Astrocyte (in vitro differentiated cells and primary cell): ENCODE measurements at regions not wholly inside any gene's neighbourhood (a gene's known extent, or its start where the extent isn't known, plus 50 kb on each side); places are given as distances from the start of the nearest gene placed in this dataset.

Experiments
- DNase-seq: peaks from one replicate; pipeline ENCODE4 v3.0.0-alpha.2; 2010; ENCODE audit warnings: low read depth
- FAIRE-seq: peaks from 2 replicates; lab custom pipeline; 2011; peaks lifted over from hg19 to GRCh38; lab: Jason Lieb, UNC
- H2AFZ ChIP-seq: 2 replicates; pipeline ENCODE4 v1.6.0; 2012; ENCODE audit warnings: low read depth, low read length, inconsistent platforms
- H3K27ac ChIP-seq: 2 replicates; pipeline ENCODE4 v1.5.1; 2011; ENCODE audit warnings: low read depth, low read length, inconsistent platforms
- H3K27me3 ChIP-seq: 2 replicates; pipeline ENCODE4 v1.6.0; 2011; ENCODE audit warnings: low read length, inconsistent platforms; ENCODE audit not compliant: insufficient read depth
- H3K36me3 ChIP-seq: 2 replicates; pipeline ENCODE4 v1.5.1; 2011; ENCODE audit warnings: low read length, inconsistent platforms; ENCODE audit not compliant: insufficient read depth
- H3K4me1 ChIP-seq: 2 replicates; pipeline ENCODE4 v1.5.1; 2011; ENCODE audit warnings: low read length, inconsistent platforms; ENCODE audit not compliant: insufficient read depth
- H3K4me2 ChIP-seq: 2 replicates; pipeline ENCODE4 v1.6.0; 2012; ENCODE audit warnings: low read length, inconsistent platforms
- H3K4me3 ChIP-seq: 2 replicates; pipeline ENCODE4 v1.5.1; 2011; ENCODE audit warnings: low read depth, mild to moderate bottlenecking, low read length, inconsistent platforms; ENCODE audit not compliant: insufficient read depth
- H3K79me2 ChIP-seq: 2 replicates; pipeline ENCODE4 v1.6.0; 2012; ENCODE audit warnings: mild to moderate bottlenecking, low read length, inconsistent platforms; ENCODE audit not compliant: insufficient read depth
- H3K9ac ChIP-seq: 2 replicates; pipeline ENCODE4 v1.6.0; 2012; ENCODE audit warnings: mild to moderate bottlenecking, low read length, inconsistent platforms
- H3K9me3 ChIP-seq: 2 replicates; pipeline ENCODE4 v1.5.1; 2012; ENCODE audit warnings: low read depth, mild to moderate bottlenecking, low read length, inconsistent platforms; ENCODE audit not compliant: insufficient read depth
- H4K20me1 ChIP-seq: 2 replicates; pipeline ENCODE4 v1.6.0; 2012; ENCODE audit warnings: low read length, inconsistent platforms; ENCODE audit not compliant: insufficient read depth
- H3K27ac Mint-ChIP-seq: one replicate; pipeline ENCODE4 v1.8.0; 2021; ENCODE audit warnings: mild to moderate bottlenecking, mixed read lengths; ENCODE audit not compliant: unreplicated experiment
- H3K27me3 Mint-ChIP-seq: one replicate; pipeline ENCODE4 v1.8.0; 2021; ENCODE audit warnings: low read depth, mixed read lengths; ENCODE audit not compliant: unreplicated experiment
- H3K36me3 Mint-ChIP-seq: one replicate; pipeline ENCODE4 v1.8.0; 2021; ENCODE audit warnings: low read depth, mixed read lengths; ENCODE audit not compliant: unreplicated experiment
- H3K4me1 Mint-ChIP-seq: one replicate; pipeline ENCODE4 v1.8.0; 2021; ENCODE audit warnings: low read depth, mixed read lengths; ENCODE audit not compliant: unreplicated experiment
- H3K4me3 Mint-ChIP-seq: one replicate; pipeline ENCODE4 v1.8.0; 2021; ENCODE audit warnings: mild to moderate bottlenecking, moderate library complexity, mixed read lengths; ENCODE audit not compliant: unreplicated experiment
- H3K9me3 Mint-ChIP-seq: one replicate; pipeline ENCODE4 v1.8.0; 2021; ENCODE audit warnings: mild to moderate bottlenecking, mixed read lengths; ENCODE audit not compliant: unreplicated experiment
- CTCF ChIP-seq: IDR thresholded peaks from 2 replicates; pipeline ENCODE4 v1.5.1; 2011; ENCODE audit warnings: low read depth, mild to moderate bottlenecking, inconsistent platforms, low read length, moderate library complexity; ENCODE audit not compliant: insufficient read depth
- EZH2 ChIP-seq: IDR thresholded peaks from 2 replicates; pipeline ENCODE4 v1.6.1; 2012; ENCODE audit warnings: mild to moderate bottlenecking, low read length, inconsistent platforms; ENCODE audit not compliant: insufficient read depth

DNA sequence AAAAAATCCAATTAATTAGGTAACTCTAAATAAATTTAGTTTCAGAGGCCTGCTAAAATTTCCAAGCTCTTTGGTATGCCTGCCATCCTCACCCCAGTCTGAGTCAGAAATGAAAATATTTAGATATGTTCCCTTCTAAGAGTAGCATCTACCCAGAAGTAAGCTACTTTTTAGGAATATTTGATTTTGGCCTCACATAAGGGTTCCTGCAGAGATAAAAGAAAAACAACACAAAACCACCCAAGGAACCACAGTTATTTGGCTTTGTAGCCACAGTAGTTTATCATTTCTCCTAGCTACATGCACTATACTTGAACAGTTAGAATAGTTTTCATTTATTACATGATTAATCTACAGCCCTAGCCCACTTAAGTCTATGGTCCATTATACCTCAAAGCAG is 192.6 kb upstream of the FAM241A start:
- Mint-ChIP-seq H3K36me3 (no peaks in the 10 kb centered on the region), H3K9me3 (peaks cover 4% of the 10 kb centered on the region), H3K4me3 (no peak overlapping the region), H3K27me3 (no peaks in the 10 kb centered on the region), H3K4me1 (peaks cover 5% of the 10 kb centered on the region), H3K27ac (no peak overlapping the region)
- Histone ChIP-seq H3K9me3 (no peaks in the 10 kb centered on the region), H3K9ac (no peak overlapping the region), H3K4me3 (no peak overlapping the region), H3K79me2 (no peaks in the 10 kb centered on the region), H2AFZ (no peak overlapping the region), H3K4me1 (no peaks in the 10 kb centered on the region), H4K20me1 (no peaks in the 10 kb centered on the region), H3K27ac (no peak overlapping the region), H3K4me2 (no peak overlapping the region), H3K27me3 (no peaks in the 10 kb centered on the region), H3K36me3 (no peaks in the 10 kb centered on the region)
- DNase-seq (peak; percentile 57), FAIRE-seq (peak; percentile 23)
- no peak for TF ChIP-seq EZH2
- no peak for TF ChIP-seq CTCF

GRCh38 chr4:111954550-111954949 is 190.7 kb upstream of the FAM241A start:
- no peak overlapping the region for H3K27ac ChIP-seq
- no peaks in the 10 kb centered on the region for H3K27me3 ChIP-seq
- H3K27me3 Mint-ChIP-seq = no peaks in the 10 kb centered on the region
- no peak overlapping the region for H3K4me2 ChIP-seq
- H3K4me1 ChIP-seq = no peaks in the 10 kb centered on the region
- no peaks in the 10 kb centered on the region for H3K36me3 ChIP-seq
- H3K27ac Mint-ChIP-seq = no peak overlapping the region
- H2AFZ ChIP-seq = no peak overlapping the region
- H3K9me3 ChIP-seq = no peaks in the 10 kb centered on the region
- DNase-seq = no peak
- H3K4me1 Mint-ChIP-seq = peaks cover 12% of the 10 kb centered on the region
- no peak overlapping the region for H3K9ac ChIP-seq
- TF ChIP-seq EZH2 = no peak
- no peak for TF ChIP-seq CTCF
- no peaks in the 10 kb centered on the region for H3K36me3 Mint-ChIP-seq
- no peaks in the 10 kb centered on the region for H4K20me1 ChIP-seq
- H3K4me3 Mint-ChIP-seq = no peak overlapping the region
- H3K9me3 Mint-ChIP-seq = peaks cover 4% of the 10 kb centered on the region
- H3K4me3 ChIP-seq = no peak overlapping the region
- FAIRE-seq = no peak
- no peaks in the 10 kb centered on the region for H3K79me2 ChIP-seq

GRCh38 chr4:111955001-111955400 is 190.3 kb upstream of the FAM241A start:
- no peak for FAIRE-seq
- H4K20me1 ChIP-seq = no peaks in the 10 kb centered on the region
- H2AFZ ChIP-seq = no peak overlapping the region
- Mint-ChIP-seq H3K27ac (no peak overlapping the region), H3K4me3 (no peak overlapping the region), H3K36me3 (no peaks in the 10 kb centered on the region), H3K27me3 (no peaks in the 10 kb centered on the region), H3K4me1 (peaks cover 15% of the 10 kb centered on the region), H3K9me3 (peaks cover 4% of the 10 kb centered on the region)
- H3K4me3 ChIP-seq = no peak overlapping the region
- no peak overlapping the region for H3K9ac ChIP-seq
- H3K27me3 ChIP-seq = no peaks in the 10 kb centered on the region
- no peaks in the 10 kb centered on the region for H3K79me2 ChIP-seq
- no peaks in the 10 kb centered on the region for H3K36me3 ChIP-seq
- no peak overlapping the region for H3K27ac ChIP-seq
- no peak overlapping the region for H3K4me2 ChIP-seq
- H3K4me1 ChIP-seq = no peaks in the 10 kb centered on the region
- TF ChIP-seq EZH2 (no peak), CTCF (no peak)
- no peaks in the 10 kb centered on the region for H3K9me3 ChIP-seq
- DNase-seq = no peak
